SK-N-SH (cell line): ENCODE measurements at regions not wholly inside any gene's neighbourhood (a gene's known extent, or its start where the extent isn't known, plus 50 kb on each side); places are given as distances from the start of the nearest gene placed in this dataset.

Experiments
- CTCF ChIP-seq: fragments of 200-600 bp; sonication (generic); IDR thresholded peaks from 2 replicates; pipeline ENCODE4 v1.6.1; 2017; ENCODE audit warnings: antibody characterized with exemption, mild to moderate bottlenecking, moderate library complexity
- EP300 ChIP-seq, 2 experiments: IDR thresholded peaks; 2 replicates each; pipeline versions ENCODE4 v1.4.0 to v1.6.1; 2012; ENCODE audit warnings: borderline replicate concordance in 1 of 2, low read depth in 1 of 2, low read length in 1 of 2
- MXI1 ChIP-seq: IDR thresholded peaks from 2 replicates; pipeline ENCODE4 v1.6.1; 2012; ENCODE audit warnings: mild to moderate bottlenecking, low read depth, low read length, improper control_type of control experiment
- NFIC ChIP-seq: IDR thresholded peaks from 2 replicates; pipeline ENCODE4 v1.4.0; 2012; ENCODE audit warnings: borderline replicate concordance
- POLR2AphosphoS5 ChIP-seq: IDR thresholded peaks from 2 replicates; pipeline ENCODE4 v1.6.1; 2012; ENCODE audit warnings: low read depth, low read length
- RAD21 ChIP-seq: IDR thresholded peaks from 2 replicates; pipeline ENCODE4 v1.6.1; 2012; ENCODE audit warnings: mild to moderate bottlenecking, low read length
- YY1 ChIP-seq: IDR thresholded peaks from 2 replicates; pipeline ENCODE4 v1.4.0; 2012; ENCODE audit warnings: low read depth, mild to moderate bottlenecking

- no peak for TF ChIP-seq CTCF
- no peak for TF ChIP-seq NFIC
- TF ChIP-seq EP300 (IDR thresholded peaks at IDR 0.05; ENCODE audit: borderline replicate concordance in 1 of 2, low read depth in 1 of 2, low read length in 1 of 2) = no peak
- no peak for TF ChIP-seq YY1
- no peak for TF ChIP-seq RAD21
- no peak for TF ChIP-seq POLR2AphosphoS5
- TF ChIP-seq MXI1 = no peak
Observed at GRCh38 chr16:51239196-51239595, 88.1 kb upstream of the SALL1 start.
